Activated CD4-positive, alpha-beta memory T cell treated with anti-CD3 and anti-CD28 coated beads, Interleukin-2, amount 10 ng/mL, durations not matched to agents 7 days and 5 days (primary cell): ENCODE measurements at regions not wholly inside any gene's neighbourhood (a gene's known extent, or its start where the extent isn't known, plus 50 kb on each side); places are given as distances from the start of the nearest gene placed in this dataset.
A peak's percentile ranks its signal among the peaks of the same experiment; 100 is the strongest.

Experiments
- CTCF ChIA-PET: fragments of 350-600 bp; sonication (Branson Sonifier 250); formaldehyde crosslinking; loops from one replicate; lab custom pipeline; 2021; ENCODE audit warnings: antibody characterized with exemption, inconsistent platforms; lab: Charles Lee
- POLR2A ChIA-PET: fragments of 350-600 bp; sonication (Branson Sonifier 250); formaldehyde crosslinking; loops from one replicate; lab custom pipeline; 2021; ENCODE audit warnings: antibody characterized with exemption; lab: Charles Lee
- DNase-seq: peaks from one replicate; pipeline ENCODE4 v3.0.0-alpha.2; 2020
- H3K27ac Mint-ChIP-seq: one replicate; pipeline ENCODE4 v1.8.0; 2021; ENCODE audit warnings: mild to moderate bottlenecking, mixed read lengths
- H3K27me3 Mint-ChIP-seq: one replicate; pipeline ENCODE4 v1.8.0; 2021; ENCODE audit warnings: mixed read lengths
- H3K36me3 Mint-ChIP-seq: one replicate; pipeline ENCODE4 v1.8.0; 2021; ENCODE audit warnings: low read depth, mixed read lengths
- H3K4me1 Mint-ChIP-seq: one replicate; pipeline ENCODE4 v1.8.0; 2021; ENCODE audit warnings: mixed read lengths
- H3K4me3 Mint-ChIP-seq: one replicate; pipeline ENCODE4 v1.8.0; 2021; ENCODE audit warnings: mild to moderate bottlenecking, mixed read lengths
- H3K9me3 Mint-ChIP-seq: one replicate; pipeline ENCODE4 v1.8.0; 2021; ENCODE audit warnings: mixed read lengths

DNA sequence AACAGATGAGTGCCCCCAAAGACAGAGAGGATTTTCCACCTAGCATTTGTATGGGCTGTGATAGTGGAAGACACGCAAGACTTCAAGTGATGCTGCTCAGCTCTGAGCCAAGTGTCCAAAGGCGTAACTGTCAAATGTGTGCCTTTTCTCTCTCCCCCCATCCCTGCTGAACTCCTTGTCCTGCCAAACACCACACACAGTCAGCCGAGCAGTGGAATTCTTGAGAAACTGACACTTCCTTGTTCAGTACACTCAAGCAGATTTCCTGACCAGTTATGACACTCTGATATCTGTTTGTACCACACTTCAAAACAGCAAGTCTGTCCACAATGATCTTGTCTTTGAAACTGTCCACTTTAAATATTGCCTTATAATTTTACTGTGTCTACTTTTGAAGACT, 166.4 kb downstream of the PIK3R1 start:
- H3K9me3 Mint-ChIP-seq, result peaks cover 3% of the 10 kb centered on the region
- no peak for DNase-seq
- POLR2A ChIA-PET, result interaction anchor here (0.8 to 1.7 kb wide), 6 partner anchors 9 to 166 kb away, joined by 3 to 5 read pairs (median 4); partner anchors contain the start of gene PIK3R1
- peak overlapping the region; percentile 69 for H3K27ac Mint-ChIP-seq
- H3K36me3 Mint-ChIP-seq, result peaks cover 9% of the 10 kb centered on the region
- CTCF ChIA-PET, result interaction anchor here (0.9 kb wide), 1 partner anchor 11 kb away, joined by 3 read pairs; no protein-coding TSS in a partner anchor
- H3K4me3 Mint-ChIP-seq, result no peak overlapping the region
- H3K27me3 Mint-ChIP-seq, result no peaks in the 10 kb centered on the region
- peaks cover 79% of the 10 kb centered on the region for H3K4me1 Mint-ChIP-seq

DNA sequence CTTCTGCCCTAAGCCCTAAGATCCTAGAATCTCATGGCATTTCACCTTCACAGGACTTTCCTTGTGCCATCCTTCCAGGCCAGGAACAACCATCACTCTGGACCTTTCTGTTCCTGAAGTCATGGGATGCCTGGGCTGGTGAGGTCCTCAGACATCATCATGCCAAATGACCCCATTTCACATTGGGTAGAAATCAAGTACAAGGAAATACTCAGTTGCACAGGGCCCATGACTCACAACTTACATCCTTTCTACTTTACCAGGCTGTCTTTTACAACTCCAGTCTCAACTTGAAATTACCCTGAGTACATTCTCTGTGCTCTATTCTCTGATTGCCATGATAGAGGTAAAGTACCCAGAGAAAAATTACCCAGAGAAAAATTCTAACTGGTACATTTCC, 167.1 kb downstream of the PIK3R1 start:
- DNase-seq, result no peak
- H3K4me3 Mint-ChIP-seq, result no peak overlapping the region
- H3K27ac Mint-ChIP-seq, result peak overlapping the region; percentile 69
- CTCF ChIA-PET, result no interaction called here
- H3K27me3 Mint-ChIP-seq, result no peaks in the 10 kb centered on the region
- POLR2A ChIA-PET, result interaction anchor here (1.6 kb wide), 1 partner anchor 8 kb away, joined by 5 read pairs; no protein-coding TSS in a partner anchor
- H3K36me3 Mint-ChIP-seq, result peaks cover 9% of the 10 kb centered on the region
- H3K4me1 Mint-ChIP-seq, result peaks cover 77% of the 10 kb centered on the region
- H3K9me3 Mint-ChIP-seq, result peaks cover 3% of the 10 kb centered on the region

DNA sequence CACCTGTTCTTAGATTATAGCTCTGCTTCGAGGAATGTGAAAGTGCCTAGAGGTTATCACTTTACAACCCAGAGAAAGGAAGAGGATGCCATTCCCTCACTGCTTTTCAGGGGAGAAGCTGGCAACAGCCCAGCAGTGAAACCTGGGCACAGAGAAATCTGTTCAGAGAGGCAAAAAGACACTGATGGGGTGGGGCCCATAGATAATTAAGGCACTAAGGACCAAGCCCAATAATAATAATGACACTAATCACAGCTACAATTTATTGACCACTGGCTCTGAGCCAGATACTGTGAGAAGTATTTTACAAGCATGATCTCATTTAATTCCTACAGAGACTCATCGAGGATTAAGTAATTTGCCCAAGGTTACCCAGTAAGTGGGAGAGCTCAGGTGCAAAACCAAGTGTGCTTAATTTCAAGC, 168.3 kb downstream of the PIK3R1 start:
- Mint-ChIP-seq H3K27me3 (no peaks in the 10 kb centered on the region), H3K27ac (no peak overlapping the region), H3K9me3 (peaks cover 3% of the 10 kb centered on the region), H3K4me3 (no peak overlapping the region), H3K36me3 (peaks cover 9% of the 10 kb centered on the region), H3K4me1 (peaks cover 65% of the 10 kb centered on the region)
- DNase-seq, result no peak
- ChIA-PET CTCF (no interaction called here), POLR2A (interaction anchor here (1.4 kb wide), 1 partner anchor 9 kb away, joined by 4 read pairs; no protein-coding TSS in a partner anchor)

DNA sequence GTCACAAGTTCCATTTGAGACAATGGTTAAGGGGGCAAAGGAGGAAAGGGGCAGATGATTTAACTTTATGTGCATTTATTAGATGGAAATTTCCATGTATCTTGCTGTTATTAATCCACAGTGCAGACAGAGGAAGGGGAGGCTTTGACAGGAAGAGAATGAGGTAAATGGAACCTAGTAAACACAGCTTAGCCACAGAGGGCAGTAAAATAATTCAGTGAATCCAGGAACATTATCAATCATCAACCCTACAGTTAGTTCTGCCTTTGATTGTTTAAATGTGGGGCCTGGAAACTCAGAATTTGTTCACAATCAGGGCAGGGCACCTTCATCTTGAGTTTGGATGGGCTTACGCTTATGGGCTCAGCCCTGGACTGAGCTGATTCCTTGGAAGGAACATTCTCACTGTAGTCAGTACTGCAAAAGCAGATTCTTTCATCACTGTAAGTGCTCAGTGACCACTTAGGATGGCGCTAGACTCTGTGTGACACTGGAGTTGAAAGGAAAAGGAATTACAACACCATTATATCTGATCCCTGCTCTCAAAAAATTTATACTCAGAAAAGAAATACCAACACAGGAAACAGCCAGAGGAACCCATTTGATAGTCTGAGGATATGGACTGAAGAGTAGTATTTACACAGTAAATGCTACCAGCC, 169.5 kb downstream of the PIK3R1 start:
- POLR2A ChIA-PET, result interaction anchor here (1.4 kb wide), 1 partner anchor 8 kb away, joined by 4 read pairs; no protein-coding TSS in a partner anchor
- Mint-ChIP-seq H3K36me3 (peaks cover 9% of the 10 kb centered on the region), H3K9me3 (peaks cover 3% of the 10 kb centered on the region), H3K27ac (no peak overlapping the region), H3K4me1 (peaks cover 54% of the 10 kb centered on the region), H3K4me3 (no peak overlapping the region), H3K27me3 (no peaks in the 10 kb centered on the region)
- CTCF ChIA-PET, result no interaction called here
- no peak for DNase-seq

DNA sequence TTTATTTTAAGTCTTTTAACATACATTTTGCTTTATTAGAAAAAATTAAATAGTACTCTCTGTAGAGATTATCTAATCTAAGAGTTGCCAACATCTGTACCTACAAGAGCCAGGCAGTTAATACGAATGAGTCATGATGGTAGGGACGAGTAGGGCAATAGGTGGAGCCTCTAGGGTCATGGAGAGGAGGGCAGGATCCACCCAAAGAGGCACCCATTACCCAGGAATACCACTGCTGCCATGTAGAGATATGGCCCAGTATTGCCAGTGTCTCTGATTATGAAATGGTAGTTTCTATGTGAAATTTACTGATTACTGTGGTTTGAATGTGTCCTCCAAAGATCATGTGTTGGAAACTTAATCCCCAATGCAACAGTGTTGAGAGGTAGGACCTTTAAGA, 170.4 kb downstream of the PIK3R1 start:
- CTCF ChIA-PET, result no interaction called here
- Mint-ChIP-seq H3K9me3 (peaks cover 3% of the 10 kb centered on the region), H3K27ac (no peak overlapping the region), H3K36me3 (peaks cover 9% of the 10 kb centered on the region), H3K4me1 (peaks cover 46% of the 10 kb centered on the region), H3K4me3 (no peak overlapping the region), H3K27me3 (no peaks in the 10 kb centered on the region)
- POLR2A ChIA-PET, result no interaction called here
- no peak for DNase-seq

DNA sequence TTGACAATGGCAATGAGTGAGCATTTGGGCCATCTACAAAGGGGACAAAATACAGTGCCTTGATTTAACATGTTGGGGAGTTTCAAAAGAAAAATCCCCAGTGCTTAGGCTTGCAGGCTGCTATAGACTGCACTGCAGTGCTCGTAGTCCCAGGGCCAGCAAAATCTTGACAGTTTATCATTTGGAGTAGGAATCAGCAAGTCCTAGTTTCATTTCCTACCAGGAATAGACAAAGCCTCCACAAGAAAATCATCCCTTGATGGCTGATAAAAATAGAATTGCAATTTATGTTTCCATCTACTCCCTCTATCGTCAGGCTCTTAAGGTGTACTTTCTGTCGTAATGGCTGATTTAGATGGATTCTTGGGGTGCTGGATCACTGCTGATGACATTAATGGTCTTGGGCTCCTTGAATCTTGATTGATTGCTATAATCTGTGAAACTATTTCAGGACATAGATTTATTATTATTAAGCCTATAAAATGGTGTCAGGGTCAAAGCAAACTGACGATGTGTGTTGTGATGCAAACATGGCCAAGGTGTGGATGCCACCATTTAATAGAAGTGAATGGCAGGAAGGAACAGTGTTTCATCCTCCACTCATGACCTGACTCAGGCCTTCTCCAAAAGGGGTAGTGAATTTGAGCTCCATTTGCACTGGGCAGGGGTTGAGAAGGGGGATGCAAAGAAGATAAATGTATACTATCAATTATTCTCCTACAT, 171.7 kb downstream of the PIK3R1 start:
- Mint-ChIP-seq H3K36me3 (peaks cover 9% of the 10 kb centered on the region), H3K9me3 (peaks cover 5% of the 10 kb centered on the region), H3K4me1 (peaks cover 35% of the 10 kb centered on the region), H3K4me3 (no peak overlapping the region), H3K27ac (no peak overlapping the region), H3K27me3 (no peaks in the 10 kb centered on the region)
- CTCF ChIA-PET, result interaction anchor here (1.0 kb wide), 1 partner anchor 9 kb away, joined by 3 read pairs; no protein-coding TSS in a partner anchor
- DNase-seq, result no peak
- POLR2A ChIA-PET, result interaction anchor here (1.2 kb wide), 1 partner anchor 17 kb away, joined by 4 read pairs; no protein-coding TSS in a partner anchor

DNA sequence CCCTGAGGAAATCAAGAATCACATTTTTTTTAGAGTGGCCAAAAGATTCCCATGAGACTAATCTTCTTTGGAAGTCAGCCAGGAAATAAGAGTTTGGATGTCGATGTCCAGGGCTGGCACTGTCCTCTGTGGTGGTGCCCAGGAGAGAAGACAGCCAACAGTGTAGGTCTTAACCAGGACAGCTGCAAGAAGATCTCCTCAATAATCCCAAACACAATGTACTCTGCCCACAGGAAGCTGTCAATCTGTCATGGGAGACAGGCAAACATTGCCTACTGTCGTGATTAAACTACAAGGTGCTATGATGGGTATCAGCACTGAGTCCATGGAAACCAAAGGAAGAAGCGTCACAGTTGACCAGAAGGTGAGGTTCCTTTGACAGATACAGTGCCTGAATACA, 174.1 kb downstream of the PIK3R1 start:
- no peak for DNase-seq
- Mint-ChIP-seq H3K9me3 (peaks cover 2% of the 10 kb centered on the region), H3K27me3 (no peaks in the 10 kb centered on the region), H3K4me3 (no peak overlapping the region), H3K36me3 (no peaks in the 10 kb centered on the region), H3K27ac (no peak overlapping the region), H3K4me1 (peaks cover 23% of the 10 kb centered on the region)
- CTCF ChIA-PET, result no interaction called here
- POLR2A ChIA-PET, result interaction anchor here (1.9 kb wide), 1 partner anchor 8 kb away, joined by 5 read pairs; no protein-coding TSS in a partner anchor

DNA sequence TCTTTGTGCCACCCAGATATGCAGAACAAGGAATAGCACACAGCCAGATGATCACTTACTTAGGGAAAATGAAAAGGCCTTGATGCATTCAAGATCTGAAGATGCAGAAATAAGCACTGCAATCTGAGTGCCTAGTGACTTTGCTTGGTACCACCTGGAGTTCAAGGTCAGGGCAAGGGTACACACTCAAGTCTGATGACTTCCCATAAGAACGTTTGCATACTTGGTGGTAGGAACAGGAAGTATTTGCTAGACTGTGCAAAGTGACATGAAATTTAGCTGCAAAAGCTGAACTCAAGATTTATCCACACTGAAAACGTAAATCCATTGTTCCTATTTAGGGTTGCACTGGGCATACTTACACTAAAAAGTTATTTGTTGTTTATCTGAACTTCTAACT, 177.1 kb downstream of the PIK3R1 start:
- Mint-ChIP-seq H3K4me3 (no peak overlapping the region), H3K36me3 (no peaks in the 10 kb centered on the region), H3K4me1 (peaks cover 14% of the 10 kb centered on the region), H3K9me3 (peaks cover 5% of the 10 kb centered on the region), H3K27ac (no peak overlapping the region), H3K27me3 (no peaks in the 10 kb centered on the region)
- no peak for DNase-seq
- CTCF ChIA-PET, result interaction anchor here (0.6 kb wide), 1 partner anchor 11 kb away, joined by 3 read pairs; no protein-coding TSS in a partner anchor
- POLR2A ChIA-PET, result interaction anchor here (1.2 to 1.5 kb wide), 2 partner anchors 8 to 14 kb away, joined by 4 read pairs; no protein-coding TSS in a partner anchor

DNA sequence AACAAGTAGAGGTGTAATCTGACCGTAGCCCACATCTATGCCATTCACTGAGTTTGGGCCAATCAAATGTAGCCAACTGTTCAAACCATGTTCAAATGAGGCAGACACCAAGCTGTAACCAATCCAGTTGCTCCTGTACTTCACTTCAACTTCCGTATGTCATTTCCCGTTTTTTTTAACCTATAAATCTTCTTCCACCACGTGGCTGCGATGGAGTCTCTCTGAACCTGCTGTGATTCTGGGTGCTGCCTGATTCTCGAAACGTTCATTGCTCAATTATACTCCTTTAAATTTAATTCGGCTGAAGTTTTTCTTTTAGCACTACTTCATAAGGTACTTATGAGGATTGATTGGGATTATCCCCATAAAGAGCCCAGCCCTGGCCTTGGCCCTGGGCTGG, 179.7 kb downstream of the PIK3R1 start:
- ChIA-PET CTCF (interaction anchor here (0.6 kb wide), 1 partner anchor 13 kb away, joined by 3 read pairs; no protein-coding TSS in a partner anchor), POLR2A (no interaction called here)
- H3K9me3 Mint-ChIP-seq, result peaks cover 8% of the 10 kb centered on the region
- H3K27ac Mint-ChIP-seq, result no peak overlapping the region
- DNase-seq, result no peak
- no peak overlapping the region for H3K4me3 Mint-ChIP-seq
- H3K36me3 Mint-ChIP-seq, result no peaks in the 10 kb centered on the region
- no peaks in the 10 kb centered on the region for H3K27me3 Mint-ChIP-seq
- peaks cover 14% of the 10 kb centered on the region for H3K4me1 Mint-ChIP-seq

DNA sequence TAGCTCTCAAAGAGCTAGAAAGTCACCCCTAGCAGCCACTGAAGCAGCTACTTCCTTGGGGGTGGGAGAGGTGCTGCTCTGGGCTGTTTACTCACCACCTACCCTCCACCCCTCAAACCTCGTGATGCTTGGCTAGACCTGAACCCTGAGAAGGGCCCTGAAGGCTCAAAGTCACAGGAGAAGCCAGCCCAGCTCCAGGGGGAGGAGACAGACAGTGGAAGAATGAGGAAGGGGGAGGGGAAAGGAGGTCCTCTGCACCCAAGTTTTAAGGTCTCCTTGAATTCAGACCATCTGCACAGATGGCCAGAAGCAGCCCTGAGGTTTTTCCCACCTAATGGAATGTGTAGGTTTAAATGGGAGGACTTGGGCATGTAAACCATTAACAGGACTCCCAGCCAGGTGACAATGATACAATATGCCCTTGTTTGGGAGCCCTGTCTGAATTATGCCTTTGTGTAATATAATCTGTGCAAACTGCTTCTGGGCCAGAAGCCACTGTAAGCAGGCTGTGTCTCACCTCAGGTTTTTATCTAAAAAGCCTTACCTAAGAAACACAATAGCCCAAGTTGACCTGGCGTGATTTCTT, 180.5 kb downstream of the PIK3R1 start:
- H3K4me3 Mint-ChIP-seq, result no peak overlapping the region
- CTCF ChIA-PET, result no interaction called here

DNA sequence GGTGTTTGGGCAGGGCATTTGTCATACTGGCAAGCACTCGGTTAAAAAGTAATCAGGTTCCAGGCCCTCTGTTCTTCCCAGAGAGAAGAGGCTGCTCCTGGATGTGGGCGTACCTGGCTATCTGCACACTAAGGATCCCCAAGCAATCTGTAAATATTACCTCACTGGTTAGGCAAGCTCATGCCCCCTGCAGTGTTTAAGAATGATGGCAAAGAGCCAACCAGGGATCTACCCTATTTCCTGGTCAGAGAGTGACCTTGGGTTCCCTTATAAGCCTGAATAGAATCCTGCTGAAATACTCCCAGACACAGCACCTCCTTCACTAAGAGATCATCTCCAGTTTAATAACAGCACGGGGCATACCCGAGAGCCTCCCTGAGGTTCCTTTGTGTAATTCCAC, 181.2 kb downstream of the PIK3R1 start:
- POLR2A ChIA-PET, result no interaction called here
- CTCF ChIA-PET, result no interaction called here
- Mint-ChIP-seq H3K4me3 (no peak overlapping the region), H3K36me3 (no peaks in the 10 kb centered on the region), H3K4me1 (peaks cover 14% of the 10 kb centered on the region), H3K27me3 (no peaks in the 10 kb centered on the region), H3K27ac (no peak overlapping the region), H3K9me3 (peaks cover 10% of the 10 kb centered on the region)
- no peak for DNase-seq

More for the DNA sequence above, 180.5 kb downstream of the PIK3R1 start:
- Mint-ChIP-seq H3K27me3 (no peaks in the 10 kb centered on the region), H3K27ac (no peak overlapping the region), H3K4me1 (peaks cover 14% of the 10 kb centered on the region), H3K36me3 (no peaks in the 10 kb centered on the region), H3K9me3 (peaks cover 10% of the 10 kb centered on the region)
- POLR2A ChIA-PET, result no interaction called here
- DNase-seq, result no peak

DNA sequence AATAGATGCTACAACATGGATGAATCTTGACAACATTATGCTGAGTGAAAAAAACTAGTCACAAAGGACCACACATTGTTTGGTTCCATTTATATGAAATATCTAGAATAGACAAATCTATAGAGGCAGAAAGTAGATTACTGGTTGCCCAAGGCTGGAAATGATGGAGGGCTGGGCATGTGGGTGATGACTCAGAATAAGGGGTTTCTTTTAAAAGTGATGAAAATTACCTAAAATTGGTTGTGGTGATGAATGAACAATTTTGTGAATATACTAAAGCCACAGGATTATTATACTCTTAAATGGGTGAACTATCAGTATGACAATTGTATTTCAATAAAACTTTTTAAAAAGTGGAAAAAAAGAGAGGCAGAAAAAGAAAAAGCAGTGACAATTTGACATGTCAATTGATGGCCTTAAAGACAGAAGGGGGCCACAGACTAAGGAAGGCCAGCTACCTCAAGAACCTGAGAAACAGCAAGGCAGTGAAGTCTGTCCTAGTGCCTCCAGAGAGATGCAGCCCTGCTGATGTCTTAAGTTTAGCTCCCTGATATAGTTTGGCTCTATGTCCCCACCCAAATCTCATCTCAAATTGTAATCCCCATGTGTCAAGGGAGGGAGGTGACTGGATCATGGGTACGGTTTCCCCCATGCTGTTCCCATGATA, 182.7 kb downstream of the PIK3R1 start:
- DNase-seq, result no peak
- H3K9me3 Mint-ChIP-seq, result peaks cover 11% of the 10 kb centered on the region
- ChIA-PET CTCF (no interaction called here), POLR2A (no interaction called here)
- H3K4me1 Mint-ChIP-seq, result peaks cover 2% of the 10 kb centered on the region
- H3K4me3 Mint-ChIP-seq, result no peak overlapping the region
- no peaks in the 10 kb centered on the region for H3K27me3 Mint-ChIP-seq
- no peaks in the 10 kb centered on the region for H3K36me3 Mint-ChIP-seq
- H3K27ac Mint-ChIP-seq, result no peak overlapping the region
